CD14-positive monocyte (primary cell): ENCODE measurements at regions not wholly inside any gene's neighbourhood (a gene's known extent, or its start where the extent isn't known, plus 50 kb on each side); places are given as distances from the start of the nearest gene placed in this dataset.

ENCODE experiments used
- DNase-seq, 3 donors: peaks; one replicate each; pipeline ENCODE4 v3.0.0-alpha.2; 2011 to 2022
- H2AFZ ChIP-seq: 2 replicates; pipeline ENCODE4 v1.6.0; 2012; ENCODE audit warnings: mild to moderate bottlenecking, low read depth, low read length, inconsistent platforms; ENCODE audit not compliant: insufficient read depth, poor library complexity, severe bottlenecking
- H3K27ac ChIP-seq, 2 donors: 1 replicate in 1 of 2; 2 replicates in 1 of 2; pipeline ENCODE4 v1.5.1; 2012 to 2013; ENCODE audit warnings: low read length in 2 of 2, control low read depth in 1 of 2, inconsistent platforms in 1 of 2, low read depth in 1 of 2, mild to moderate bottlenecking in 1 of 2
- H3K27me3 ChIP-seq, 2 donors: one replicate each; pipeline versions ENCODE4 v1.6.0 to v1.6.1; 2011 to 2013; ENCODE audit warnings: low read length in 2 of 2; ENCODE audit not compliant: control insufficient read depth in 2 of 2, insufficient read depth in 2 of 2
- H3K36me3 ChIP-seq, 2 donors: replicated peaks in 1 of 2; 1 replicate in 1 of 2; 2 replicates in 1 of 2; pipeline versions ENCODE4 v1.5.1 to v1.6.1; 2012 to 2013; ENCODE audit warnings: low read length in 2 of 2, control low read depth in 1 of 2, inconsistent platforms in 1 of 2, mild to moderate bottlenecking in 1 of 2; ENCODE audit not compliant: insufficient read depth in 2 of 2, control insufficient read depth in 1 of 2
- H3K4me1 ChIP-seq, 2 donors: 1 replicate in 1 of 2; 2 replicates in 1 of 2; pipeline versions ENCODE4 v1.5.1 to v1.6.1; 2012 to 2013; ENCODE audit warnings: low read length in 2 of 2, control low read depth in 1 of 2, inconsistent platforms in 1 of 2, mild to moderate bottlenecking in 1 of 2, moderate library complexity in 1 of 2; ENCODE audit not compliant: insufficient read depth in 2 of 2, control insufficient read depth in 1 of 2
- H3K4me2 ChIP-seq: replicated peaks from 2 replicates; pipeline ENCODE3; 2012; ENCODE audit warnings: low read length, moderate library complexity, mild to moderate bottlenecking; ENCODE audit not compliant: poor library complexity, severe bottlenecking; ENCODE audit errors: extremely low read depth
- H3K4me3 ChIP-seq, 3 experiments: fragments of 200-600 bp in 1 of 3; sonication (generic) in 1 of 3; replicated peaks in 1 of 3; 1 replicate in 2 of 3; 2 replicates in 1 of 3; pipeline ENCODE4 v1.5.1; 2011 to 2013; ENCODE audit warnings: low read length in 3 of 3, mild to moderate bottlenecking in 3 of 3, control low read depth in 2 of 3, low read depth in 2 of 3, inconsistent platforms in 1 of 3, moderate library complexity in 1 of 3
- H3K79me2 ChIP-seq: 2 replicates; pipeline ENCODE4 v1.6.0; 2012; ENCODE audit warnings: mild to moderate bottlenecking, control low read depth, inconsistent platforms, low read length, moderate library complexity; ENCODE audit not compliant: insufficient read depth
- H3K9ac ChIP-seq: 2 replicates; pipeline ENCODE4 v1.6.0; 2017; ENCODE audit warnings: low read length, mild to moderate bottlenecking; ENCODE audit not compliant: insufficient read depth, poor library complexity, severe bottlenecking
- H3K9me3 ChIP-seq, 2 donors: replicated peaks in 1 of 2; 1 replicate in 1 of 2; 2 replicates in 1 of 2; pipeline versions ENCODE4 v1.5.1 to v1.6.1; 2012 to 2013; ENCODE audit warnings: low read length in 2 of 2, control low read depth in 1 of 2; ENCODE audit not compliant: control insufficient read depth in 1 of 2, insufficient read depth in 1 of 2
- H4K20me1 ChIP-seq: 2 replicates; pipeline ENCODE4 v1.6.0; 2012; ENCODE audit warnings: mild to moderate bottlenecking, low read length, control low read depth, moderate library complexity; ENCODE audit not compliant: insufficient read depth
- H3K27ac Mint-ChIP-seq, 7 donors: one replicate each; pipeline ENCODE4 v1.8.0; 2020; ENCODE audit warnings: mild to moderate bottlenecking in 7 of 7, mixed read lengths in 7 of 7, moderate library complexity in 6 of 7, inconsistent platforms in 2 of 7
- H3K27me3 Mint-ChIP-seq, 3 donors: one replicate each; pipeline ENCODE4 v1.8.0; 2021 to 2022; ENCODE audit warnings: low read depth in 3 of 3, mild to moderate bottlenecking in 3 of 3, mixed read lengths in 3 of 3, moderate library complexity in 3 of 3, inconsistent platforms in 1 of 3
- H3K36me3 Mint-ChIP-seq, 2 donors: one replicate each; pipeline ENCODE4 v1.8.0; 2020; ENCODE audit warnings: mixed read lengths in 2 of 2, inconsistent platforms in 1 of 2, mild to moderate bottlenecking in 1 of 2
- H3K4me1 Mint-ChIP-seq: one replicate; pipeline ENCODE4 v1.8.0; 2020; ENCODE audit warnings: mild to moderate bottlenecking, mixed read lengths
- H3K4me3 Mint-ChIP-seq, 2 donors: one replicate each; pipeline ENCODE4 v1.8.0; 2020; ENCODE audit warnings: mild to moderate bottlenecking in 2 of 2, mixed read lengths in 2 of 2, moderate library complexity in 1 of 2
- H3K9me3 Mint-ChIP-seq, 7 donors: one replicate each; pipeline ENCODE4 v1.8.0; 2020 to 2022; ENCODE audit warnings: mixed read lengths in 7 of 7, mild to moderate bottlenecking in 6 of 7, moderate library complexity in 6 of 7, inconsistent platforms in 2 of 7
- CTCF ChIP-seq: fragments of 200-600 bp; IDR thresholded peaks from one replicate; pipeline ENCODE4 v1.8.0; 2022; ENCODE audit warnings: antibody characterized with exemption, mild to moderate bottlenecking
- WGBS: methylation state at CpG from one replicate; pipeline ENCODE4 v1.1.5; 2013; ENCODE audit warnings: missing lambda C conversion rate; ENCODE audit not compliant: insufficient coverage; 5-methylcytosine and 5-hydroxymethylcytosine counted together
- intact Hi-C, 2 donors: fragments of 100-400 bp; cut with micrococcal nuclease; formaldehyde crosslinking; loops; one replicate each; pipeline versions ENCODE4 v1.15.0 to v1.15.1; 2023

GRCh38 chr22:49693848-49694247 lies 133.8 kb downstream of the BRD1 start:
- no peaks in the 10 kb centered on the region for H3K27me3 ChIP-seq
- intact Hi-C loops: no loop called here
- H3K4me3 Mint-ChIP-seq: no peak overlapping the region

GRCh38 chr22:49693416-49693815 lies 134.3 kb downstream of the BRD1 start:
- Histone ChIP-seq H2AFZ (no peak overlapping the region), H3K27me3 (no peaks in the 10 kb centered on the region), H3K9ac (no peak overlapping the region), H3K9me3 (peaks cover 2 to 4% of the 10 kb centered on the region in 2 donors), H4K20me1 (no peaks in the 10 kb centered on the region), H3K4me2 (no peak overlapping the region), H3K79me2 (no peaks in the 10 kb centered on the region), H3K36me3 (no peaks in the 10 kb centered on the region), H3K27ac (no peak overlapping the region), H3K4me1 (no peaks in the 10 kb centered on the region), H3K4me3 (no peak overlapping the region)
- 95% methylated on average over 7 of the region's 11 CpGs for WGBS
- Mint-ChIP-seq H3K4me1 (no peaks in the 10 kb centered on the region), H3K4me3 (no peak overlapping the region), H3K27ac (no peak overlapping the region), H3K27me3 (peaks cover 4 to 7% (median 7%) of the 10 kb centered on the region in 3 donors), H3K36me3 (no peaks in the 10 kb centered on the region), H3K9me3 (peaks cover 4 to 25% (median 16%) of the 10 kb centered on the region in 7 donors)
- no peak for DNase-seq
- intact Hi-C loops: no loop called here
- TF ChIP-seq CTCF: no peak

More at GRCh38 chr22:49693848-49694247, 133.8 kb downstream of the BRD1 start:
- DNase-seq: no peak
- Mint-ChIP-seq H3K27me3 (peaks cover 4 to 9% (median 7%) of the 10 kb centered on the region in 3 donors), H3K9me3 (peaks cover 4 to 25% (median 16%) of the 10 kb centered on the region in 7 donors), H3K4me1 (no peaks in the 10 kb centered on the region), H3K27ac (no peak overlapping the region), H3K36me3 (no peaks in the 10 kb centered on the region)
- Histone ChIP-seq H2AFZ (no peak overlapping the region), H3K27ac (no peak overlapping the region), H3K4me3 (no peak overlapping the region), H3K4me2 (no peak overlapping the region), H3K4me1 (no peaks in the 10 kb centered on the region), H4K20me1 (no peaks in the 10 kb centered on the region), H3K9me3 (peaks cover 2 to 4% of the 10 kb centered on the region in 2 donors), H3K9ac (no peak overlapping the region), H3K36me3 (no peaks in the 10 kb centered on the region), H3K79me2 (no peaks in the 10 kb centered on the region)
- WGBS: 97% methylated on average over 10 of the region's 10 CpGs
- TF ChIP-seq CTCF: no peak
